Stimulated activated CD8-positive, alpha-beta memory T cell treated with anti-CD3 and anti-CD28 coated beads, Interleukin-4, amount 100 ng/mL, for 1 hour (primary cell): ENCODE measurements at regions not wholly inside any gene's neighbourhood (a gene's known extent, or its start where the extent isn't known, plus 50 kb on each side); places are given as distances from the start of the nearest gene placed in this dataset.
"Not testable (repeated sequence)": the region's sequence is repeated elsewhere in the genome, so short reads cannot be mapped to it uniquely, and the experiment has no call there.

ENCODE experiments used
- DNase-seq, 2 donors: peaks; one replicate each; pipeline ENCODE4 v3.0.0-alpha.2; 2020; ENCODE audit warnings: low read depth in 2 of 2, low spot score in 1 of 2

DNA sequence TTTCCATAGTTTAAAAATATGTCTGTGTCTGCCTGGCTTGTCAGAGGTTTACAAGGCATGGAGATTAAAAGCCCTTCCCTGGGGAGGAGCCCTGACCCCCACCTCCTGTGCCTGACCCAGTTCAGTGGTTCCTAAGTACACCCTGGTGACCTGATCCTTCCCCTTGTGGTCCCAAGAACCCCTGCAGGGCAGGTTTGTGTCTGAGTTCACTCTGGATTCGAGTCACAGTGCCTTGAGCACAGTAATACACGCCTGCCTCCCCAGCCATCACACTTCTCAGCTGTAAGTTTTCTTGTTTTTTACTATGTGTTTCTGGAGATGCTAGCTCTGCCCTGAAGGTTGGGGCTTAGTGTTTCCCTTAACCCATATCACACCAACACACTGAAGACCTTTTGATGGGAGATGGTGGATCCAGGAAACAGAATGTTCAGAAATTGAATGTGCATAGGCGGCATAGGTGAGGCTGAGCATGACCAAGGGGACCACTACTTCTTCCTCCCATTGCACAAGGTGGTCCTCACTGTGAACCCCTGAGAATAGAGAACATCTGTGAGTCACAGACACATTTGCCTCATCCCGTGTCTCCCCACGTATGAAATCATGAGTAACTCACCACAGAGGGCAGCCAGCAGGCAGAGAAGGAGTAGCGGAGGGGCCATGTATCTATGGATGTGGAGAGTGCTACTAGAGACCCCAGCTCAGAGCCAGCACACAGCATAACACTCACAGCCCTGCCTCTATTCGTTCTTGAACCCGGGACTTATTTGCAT is 962.9 kb downstream of the TMEM121 start:
- no peak for DNase-seq

DNA sequence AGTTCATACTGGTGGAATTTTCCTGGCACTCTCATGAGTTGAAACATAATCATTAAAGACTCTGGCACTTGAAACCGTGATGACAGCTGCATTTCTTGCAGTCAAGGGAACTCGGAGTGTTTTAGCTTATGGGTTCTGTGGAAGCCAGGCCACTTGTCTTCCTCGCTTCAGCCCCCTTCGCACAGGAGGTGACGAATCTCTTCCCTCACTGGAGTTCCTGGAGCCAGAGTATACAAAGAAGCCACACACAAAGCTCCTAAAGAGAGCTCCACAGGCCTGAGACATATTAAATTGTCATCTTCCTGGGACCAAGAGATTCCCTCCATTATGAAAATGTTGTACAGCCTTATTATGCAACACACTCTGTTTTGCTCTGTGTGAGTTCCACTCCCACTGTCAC is 964.1 kb downstream of the TMEM121 start:
- no peak for DNase-seq

DNA sequence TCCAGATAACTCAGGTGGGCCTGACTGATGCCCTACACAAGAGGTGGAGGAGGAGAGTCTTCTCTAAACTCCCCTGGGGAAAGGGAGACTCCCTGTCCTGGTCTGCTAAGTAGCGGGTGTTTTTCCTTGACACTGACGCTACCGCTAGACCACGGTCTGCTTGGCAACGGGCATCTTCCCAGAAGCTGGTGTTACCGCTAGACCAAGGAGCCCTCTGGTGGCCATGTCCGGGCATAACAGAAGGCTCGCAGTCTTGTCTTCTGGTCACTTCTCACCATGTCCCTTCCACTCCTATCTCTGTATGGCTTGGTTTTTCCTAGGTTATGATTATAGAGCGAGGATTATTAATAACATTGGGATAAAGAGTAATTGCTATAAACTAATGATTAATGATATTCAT is 965.5 kb downstream of the TMEM121 start:
- no peak for DNase-seq

DNA sequence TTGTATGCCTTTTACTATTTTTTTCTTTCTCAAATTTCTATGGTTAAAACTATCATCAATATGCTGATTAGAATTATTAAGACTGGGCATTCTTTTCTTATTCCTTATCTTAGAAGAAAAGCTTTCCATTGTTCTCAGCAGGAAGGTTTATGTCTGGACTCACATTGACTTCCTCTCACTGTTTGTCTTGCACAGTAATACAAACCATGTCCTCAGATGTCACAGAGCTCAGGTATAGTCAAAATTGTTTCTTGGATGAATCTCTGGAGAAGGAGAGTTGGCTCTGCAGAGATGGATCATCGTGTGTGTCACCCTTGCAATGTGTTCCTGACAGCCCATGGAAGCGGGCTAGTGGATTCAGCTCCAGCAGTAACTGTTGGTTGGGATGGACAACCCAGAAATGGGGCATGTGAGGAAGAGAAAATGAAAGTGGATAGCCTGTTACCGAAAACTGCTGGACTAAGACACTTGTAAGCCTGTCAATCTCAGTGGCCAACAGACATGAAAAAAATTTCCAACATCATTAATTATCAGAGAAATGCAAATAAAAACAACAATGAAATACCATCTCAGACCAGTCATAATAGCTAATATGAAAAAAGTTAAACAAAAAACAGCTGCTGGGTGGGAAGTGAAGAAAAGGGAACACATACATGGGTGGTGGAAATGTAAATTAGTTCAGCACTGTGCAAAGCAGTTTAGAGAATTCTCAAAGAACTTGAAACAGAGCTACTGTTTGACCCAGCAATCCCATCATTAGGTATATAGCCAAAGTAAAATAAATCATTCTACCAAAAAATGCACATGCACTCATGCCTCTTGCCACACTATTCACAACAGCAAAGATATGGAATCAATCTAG is 967.8 kb downstream of the TMEM121 start:
- DNase-seq, result no peak

DNA sequence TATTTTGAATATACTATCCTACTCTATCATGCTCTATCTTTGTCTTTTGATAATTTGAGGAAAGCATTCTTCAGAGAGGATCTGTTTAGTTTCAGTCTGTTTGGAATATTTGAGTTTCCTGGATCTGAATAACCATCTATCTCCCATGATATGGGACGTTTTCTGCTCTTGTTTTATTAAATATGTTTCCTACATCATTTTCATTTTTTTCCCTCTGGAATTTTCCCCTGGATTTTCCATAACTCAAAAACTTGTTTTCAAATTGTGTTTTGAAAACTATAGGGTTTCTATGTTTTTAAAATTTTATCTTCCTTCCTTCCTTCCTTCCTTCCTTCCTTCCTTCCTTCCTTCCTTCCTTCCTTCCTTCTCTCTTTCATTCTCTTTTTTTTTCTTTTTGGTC is 974.2 kb downstream of the TMEM121 start:
- no peak for DNase-seq

DNA sequence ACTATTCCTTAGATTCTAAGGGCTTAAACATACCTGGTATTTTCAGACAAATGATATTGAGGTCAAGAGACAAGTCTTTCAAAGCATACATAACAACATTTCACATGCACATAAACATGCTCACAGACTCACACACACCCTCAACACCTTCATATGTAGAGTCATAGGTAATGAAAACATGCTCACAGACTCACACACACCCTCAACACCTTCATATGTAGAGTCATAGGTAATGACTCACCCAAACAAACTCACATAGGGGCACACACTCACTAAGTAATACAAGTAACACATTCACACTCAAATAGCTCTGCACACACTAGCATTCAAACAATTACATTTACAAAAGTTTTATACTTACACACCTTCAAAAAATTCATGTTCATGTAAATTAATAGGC is 975.5 kb downstream of the TMEM121 start:
- DNase-seq, result no peak

DNA sequence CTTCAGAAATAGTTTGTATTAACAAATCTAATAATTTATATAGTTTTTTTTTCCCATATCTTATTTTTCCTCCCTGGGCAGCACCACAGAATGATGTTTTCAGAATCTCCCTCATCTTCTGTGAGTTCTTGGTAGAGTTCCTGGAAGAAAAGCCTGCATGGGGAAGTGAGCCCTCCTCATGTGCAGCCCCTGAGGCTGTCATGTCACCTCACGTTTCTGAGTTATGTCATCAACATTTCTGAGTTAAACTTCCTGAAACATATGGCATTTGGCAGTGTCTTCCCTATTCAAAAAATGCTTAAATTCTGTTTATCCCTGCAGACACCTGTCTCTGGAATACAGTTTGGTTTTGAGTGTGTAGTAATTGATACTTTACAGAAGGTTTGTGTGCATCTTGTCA is 979.0 kb downstream of the TMEM121 start:
- DNase-seq, result no peak

DNA sequence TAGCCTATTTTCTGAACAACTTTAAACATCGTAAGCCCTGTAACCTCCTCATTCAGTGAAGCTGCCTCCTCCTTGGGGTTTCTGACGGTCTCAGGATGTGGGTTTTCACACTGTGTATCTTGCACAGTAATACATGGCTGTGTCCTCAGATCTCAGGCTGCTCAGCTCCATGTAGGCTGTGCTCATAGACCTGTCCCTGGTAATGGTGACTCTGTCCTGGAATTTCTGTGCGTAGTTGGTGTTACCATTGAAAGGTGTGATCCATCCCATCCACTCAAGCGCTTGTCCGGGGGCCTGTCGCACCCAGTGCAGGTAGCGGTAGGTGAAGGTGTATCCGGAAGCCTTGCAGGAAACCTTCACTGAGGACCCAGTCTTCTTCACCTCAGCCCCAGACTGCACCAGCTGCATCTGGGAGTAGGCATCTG is 980.5 kb downstream of the TMEM121 start:
- peak in 1 of 2 donors; percentile 32 for DNase-seq

DNA sequence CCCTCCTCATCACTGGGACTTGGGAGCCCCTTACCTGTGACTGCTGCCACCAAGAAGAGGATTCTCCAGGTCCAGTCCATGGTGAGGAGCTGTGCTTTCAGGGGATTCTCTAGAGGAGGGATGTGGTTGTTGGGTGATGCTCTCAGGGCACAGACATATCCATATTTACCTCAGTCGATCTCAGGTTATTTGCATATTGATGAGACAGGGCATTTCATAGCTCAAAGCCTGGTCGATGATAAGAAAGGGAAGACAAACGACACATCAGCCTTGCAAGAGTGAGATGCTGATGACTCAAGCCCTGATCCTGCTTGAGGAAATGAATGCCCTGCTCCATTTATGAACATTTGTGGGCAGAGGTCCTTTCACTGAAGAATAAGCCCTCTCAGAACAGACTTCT is 981.0 kb downstream of the TMEM121 start:
- DNase-seq, result no peak

DNA sequence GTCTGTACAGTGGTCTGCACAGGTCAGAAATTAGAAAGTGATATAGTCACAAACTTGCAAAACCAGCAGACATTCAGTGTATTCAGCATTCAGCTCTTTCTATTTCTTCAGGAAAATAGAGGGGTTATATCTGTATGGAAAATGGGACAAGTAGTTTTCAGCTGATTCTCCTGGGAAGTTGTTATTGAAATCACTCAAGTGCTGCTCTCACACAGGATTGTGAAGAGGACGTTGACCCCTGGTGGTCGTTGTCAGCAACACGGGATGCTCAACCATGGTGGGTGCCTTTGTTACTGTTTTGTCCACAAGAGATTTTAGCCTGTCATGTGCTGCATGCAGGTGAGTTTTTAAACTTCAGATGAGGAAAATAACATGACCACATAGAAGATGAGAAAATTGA is 981.8 kb downstream of the TMEM121 start:
- DNase-seq, result no peak

DNA sequence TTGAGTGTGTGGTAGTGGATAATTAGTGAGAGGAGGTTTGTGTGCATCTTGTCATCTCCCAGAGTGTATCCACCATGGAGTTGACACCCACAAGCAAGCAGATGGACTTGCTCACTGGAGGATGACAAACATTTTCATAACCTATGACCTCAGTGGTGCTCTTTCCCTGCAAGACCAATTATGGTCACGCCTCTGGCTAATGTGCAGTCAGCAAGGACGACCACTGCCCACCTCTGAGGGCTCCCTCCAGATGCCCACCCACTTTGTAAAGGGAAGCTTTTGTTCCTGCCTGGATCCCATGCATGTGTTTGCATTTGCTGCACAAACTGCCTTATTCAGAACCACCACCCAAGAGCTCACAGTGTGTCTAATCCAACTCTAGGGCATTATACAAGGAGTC is 982.8 kb downstream of the TMEM121 start:
- DNase-seq, result no peak

DNA sequence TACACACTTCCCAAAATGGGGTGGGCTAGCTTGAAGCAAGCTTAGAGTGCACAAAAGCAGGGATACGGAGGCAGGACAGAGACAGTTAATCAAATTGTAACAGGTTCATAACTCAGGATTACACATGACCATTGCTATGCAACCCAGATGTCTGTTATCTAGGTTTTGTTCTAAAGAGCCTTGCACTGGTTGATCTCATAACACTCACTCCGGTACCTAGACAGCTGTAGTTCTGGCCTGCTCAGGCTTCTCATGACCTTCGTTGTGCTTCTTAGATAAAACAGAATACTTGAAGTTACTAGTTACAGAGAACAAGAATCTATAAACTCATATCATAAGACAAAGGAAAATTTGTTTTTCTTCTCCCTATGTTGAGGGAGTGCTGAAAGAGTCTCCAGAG is 983.4 kb downstream of the TMEM121 start:
- DNase-seq, result no peak

DNA sequence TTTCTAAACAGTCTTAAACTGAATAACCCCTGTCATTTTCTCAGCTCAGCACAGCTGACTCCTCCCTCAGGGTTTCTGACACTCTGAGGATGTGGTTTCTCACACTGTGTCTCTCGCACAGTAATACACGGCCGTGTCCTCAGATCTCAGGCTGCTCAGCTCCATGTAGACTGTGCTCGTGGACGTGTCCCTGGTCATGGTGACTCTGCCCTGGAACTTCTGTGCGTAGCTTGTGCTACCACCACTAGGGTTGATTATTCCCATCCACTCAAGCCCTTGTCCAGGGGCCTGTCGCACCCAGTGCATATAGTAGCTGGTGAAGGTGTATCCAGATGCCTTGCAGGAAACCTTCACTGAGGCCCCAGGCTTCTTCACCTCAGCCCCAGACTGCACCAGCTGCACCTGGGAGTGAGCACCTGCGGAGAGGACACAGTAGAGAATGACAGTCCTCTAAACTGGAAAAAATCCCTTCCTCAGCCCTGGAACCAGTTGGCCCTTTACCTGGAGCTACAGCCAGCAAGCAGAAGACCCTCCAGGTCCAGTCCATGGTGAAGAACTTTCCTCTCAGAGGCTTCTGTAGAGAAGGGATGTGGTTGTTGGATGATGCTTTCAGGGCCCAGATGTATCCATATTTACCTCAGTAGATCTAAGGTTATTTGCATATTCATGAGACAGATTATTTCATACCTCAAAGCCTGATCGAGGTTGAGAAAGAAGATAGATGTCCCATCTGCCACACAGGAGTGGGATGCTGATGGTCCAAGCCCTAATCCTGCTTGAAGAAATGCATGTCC is 984.8 kb downstream of the TMEM121 start:
- peak; percentile 29 to 30 for DNase-seq

DNA sequence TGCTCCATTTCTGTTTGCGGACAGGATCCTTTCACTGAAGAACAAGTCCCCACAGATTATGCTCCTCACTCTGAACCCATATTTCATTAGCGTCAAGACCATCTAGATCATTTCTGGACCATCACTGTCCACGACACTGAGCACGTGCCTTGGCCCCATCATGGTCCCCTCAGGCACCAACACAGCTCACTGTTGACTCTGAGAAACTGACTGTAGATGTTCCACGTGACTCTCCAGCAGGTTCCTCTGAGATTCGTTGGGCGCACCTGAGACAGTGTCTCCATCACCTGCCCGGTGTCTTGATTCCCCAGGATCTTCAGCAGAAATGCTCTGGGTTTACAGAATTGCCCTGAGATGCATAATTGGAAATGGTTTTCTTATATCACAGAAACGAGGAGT is 985.4 kb downstream of the TMEM121 start:
- DNase-seq, result no peak

DNA sequence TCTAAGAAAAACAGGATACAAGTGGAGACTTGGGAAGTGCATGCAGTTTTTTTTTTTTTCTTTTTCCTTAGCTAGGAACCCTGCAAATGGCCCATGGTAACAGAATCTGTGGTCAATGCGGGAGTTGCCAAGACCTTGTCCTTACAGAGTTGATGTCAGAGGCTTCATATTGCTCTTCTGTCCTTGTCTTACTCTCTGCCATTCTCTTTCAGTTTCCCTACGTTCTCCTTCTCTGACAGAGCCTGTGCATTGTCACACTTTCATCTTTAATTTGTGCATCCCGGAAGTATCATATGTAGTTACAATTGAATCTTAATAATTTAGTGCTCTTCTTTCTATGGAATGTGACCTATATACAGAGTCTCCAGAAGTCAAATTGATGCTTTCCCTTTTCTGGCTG is 986.9 kb downstream of the TMEM121 start:
- DNase-seq, result no peak

DNA sequence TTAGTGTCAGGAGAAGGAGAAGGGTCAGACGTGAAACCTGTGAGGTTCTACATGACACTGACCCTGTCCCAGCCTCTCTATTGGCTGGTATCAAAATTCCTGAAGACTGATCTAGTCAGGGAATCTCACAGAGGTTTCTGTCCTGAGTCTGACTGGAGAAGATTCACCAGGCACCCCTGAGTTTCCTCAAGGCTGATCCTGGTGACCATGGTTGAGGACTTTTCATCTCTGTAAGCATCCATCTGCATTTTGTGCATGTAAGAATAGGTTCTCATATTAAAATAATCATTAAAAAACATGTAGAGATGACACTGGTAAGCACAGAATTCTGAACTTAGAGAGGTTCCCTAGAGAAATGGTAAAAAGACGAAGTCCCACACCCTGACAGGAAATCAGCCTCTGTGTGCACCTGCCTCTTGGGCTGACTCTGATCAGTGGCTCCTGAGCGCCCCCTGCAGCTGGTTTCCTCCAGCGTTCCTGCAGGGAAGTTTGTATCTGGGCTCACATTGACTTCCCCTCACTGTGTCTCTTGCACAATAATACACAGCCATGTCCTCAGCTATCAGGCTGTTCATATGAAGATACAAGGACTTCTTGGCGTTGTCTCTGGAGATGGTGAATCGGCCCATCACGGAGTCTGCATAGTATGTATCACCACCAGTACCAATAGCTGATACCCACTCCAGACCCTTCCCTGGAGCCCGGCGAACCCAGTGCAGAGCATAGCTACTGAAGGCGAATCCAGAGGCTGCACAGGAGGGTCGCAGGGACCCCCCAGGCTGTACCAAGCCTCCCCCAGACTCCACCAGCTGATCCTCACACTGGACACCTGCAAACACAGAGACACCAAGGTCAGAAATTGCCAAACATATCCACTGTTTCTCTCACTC is 991.9 kb downstream of the TMEM121 start:
- DNase-seq, result peak; percentile 66 to 67

DNA sequence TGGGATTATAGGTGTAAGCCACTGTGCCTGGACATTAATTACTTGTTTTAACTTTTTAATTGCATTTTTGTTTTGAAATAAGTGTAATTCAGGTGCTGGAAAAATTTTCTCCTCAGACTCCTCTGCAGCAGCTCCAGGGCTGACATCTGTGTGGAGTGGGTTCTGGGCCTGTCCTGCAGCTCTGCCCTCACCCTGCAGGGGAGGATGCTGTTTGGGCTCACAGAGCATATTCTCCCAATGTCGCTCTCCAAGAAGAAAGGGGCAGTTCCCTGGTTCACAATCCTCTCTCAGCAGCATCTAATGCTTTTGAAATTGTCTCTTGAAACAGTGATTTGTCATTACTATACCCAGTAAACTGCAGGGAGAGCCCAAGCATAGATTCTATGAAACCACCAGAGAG is 995.7 kb downstream of the TMEM121 start:
- DNase-seq, result not testable (repeated sequence)

DNA sequence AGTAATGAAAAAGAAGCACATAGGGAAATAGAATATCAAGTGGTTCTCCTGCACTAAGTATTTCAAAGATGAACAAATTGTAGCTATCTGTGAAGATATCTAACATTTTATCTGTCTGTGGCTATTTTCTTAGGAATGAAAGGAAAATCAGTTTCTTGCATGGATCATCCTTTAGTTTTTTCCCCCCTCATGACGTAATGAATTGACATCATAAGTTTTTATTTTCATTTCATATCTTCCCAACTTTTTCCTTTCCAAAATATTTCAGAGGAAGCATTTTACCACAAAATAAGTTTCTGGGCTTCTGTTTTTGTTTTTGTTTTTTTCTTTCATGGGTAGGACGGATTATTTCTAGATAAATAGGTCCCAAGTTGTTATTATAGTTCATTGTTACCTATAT is 996.6 kb downstream of the TMEM121 start:
- no peak for DNase-seq

DNA sequence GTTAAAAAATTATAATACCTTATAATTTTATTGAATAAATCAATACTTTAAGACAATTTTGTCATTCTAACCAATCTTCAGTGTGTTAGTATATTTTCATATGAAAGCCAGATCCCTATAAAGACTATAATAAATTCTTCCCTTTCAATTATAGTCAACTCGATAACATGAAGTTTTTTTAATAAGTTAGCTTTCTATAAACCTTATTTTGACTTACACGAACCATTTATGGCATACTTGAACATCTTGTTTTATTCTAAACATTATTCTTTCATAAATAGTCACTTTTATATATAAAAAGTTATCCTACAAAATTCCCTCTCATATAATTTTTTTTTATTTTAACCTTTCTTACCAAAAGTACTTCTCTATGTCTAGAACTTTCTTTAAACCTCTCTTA is 1002.3 kb downstream of the TMEM121 start:
- DNase-seq, result no peak

DNA sequence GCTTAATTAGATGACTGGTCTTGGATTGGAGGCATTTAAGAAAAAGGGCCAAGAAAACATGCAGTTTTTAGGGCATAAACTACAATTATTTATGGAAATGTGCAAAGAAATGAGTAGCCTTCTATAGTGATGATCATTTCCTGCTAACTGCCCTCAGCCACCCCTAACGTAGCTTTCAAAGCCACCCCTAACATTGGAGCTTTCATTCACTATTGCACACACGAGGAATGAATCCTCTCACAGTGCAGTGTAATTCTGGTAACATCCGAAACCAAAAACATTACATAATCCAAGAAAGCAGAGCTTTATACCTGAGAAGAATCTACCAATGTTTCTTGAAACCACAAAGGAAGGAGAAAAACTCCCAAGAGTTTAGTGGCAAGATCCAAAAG is 1003.6 kb downstream of the TMEM121 start:
- DNase-seq, result no peak
